ENCODE measurements at regions not wholly inside any gene's neighbourhood (a gene's known extent, or its start where the extent isn't known, plus 50 kb on each side); places are given as distances from the start of the nearest gene placed in this dataset.

DNA sequence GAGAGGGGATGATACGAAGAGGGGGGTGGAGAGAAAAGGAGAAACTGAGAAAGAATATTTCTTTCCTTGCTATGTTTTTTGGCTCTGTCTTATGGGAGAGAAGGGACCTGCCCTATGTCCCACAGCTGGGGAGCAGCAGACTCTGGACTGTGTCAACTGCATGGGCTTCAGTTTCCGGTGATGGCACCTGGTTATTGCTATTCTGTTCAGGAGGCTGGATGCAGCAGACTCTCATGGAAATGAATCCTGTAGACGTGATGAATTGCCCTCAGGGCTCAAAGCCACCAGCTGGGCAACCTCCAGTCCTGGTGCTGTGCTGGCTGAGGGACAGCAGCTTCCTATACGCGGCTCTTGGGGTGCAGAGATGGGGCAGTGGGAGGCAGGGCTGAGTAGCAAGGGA, 121.2 kb downstream of the HAPSTR1 start:
- Histone ChIP-seq H3K27ac (ENCODE audit: low read depth, low read length) (no peak overlapping the region), H3K79me2 (ENCODE audit: insufficient read depth, low read length) (no peaks in the 10 kb centered on the region), H3F3A (ENCODE audit: insufficient read depth) (no peaks in the 10 kb centered on the region), H2AFZ (ENCODE audit: low read depth, low read length, severe bottlenecking) (no peak overlapping the region), H3K36me3 (ENCODE audit: low read length) (no peaks in the 10 kb centered on the region), H4K20me1 (ENCODE audit: low read depth, low read length) (no peaks in the 10 kb centered on the region), H3K4me3 (ENCODE audit: insufficient read depth, low read length, poor library complexity, severe bottlenecking) (no peak overlapping the region), H3K27me3 (ENCODE audit: low read length) (no peaks in the 10 kb centered on the region), H3K9me3 (ENCODE audit: insufficient read depth, low read length) (no peaks in the 10 kb centered on the region), H3K4me2 (ENCODE audit: low read depth, low read length, poor library complexity, severe bottlenecking) (no peak overlapping the region), H3K9ac (ENCODE audit: low read length) (no peak overlapping the region), H3K9me2 (replicated peaks; ENCODE audit: insufficient read depth, low read length) (no peaks in the 10 kb centered on the region)
- TF ChIP-seq EZH2phosphoT487 (conservative IDR thresholded peaks at IDR 0.05; ENCODE audit: low read length) = no peak
- TF ChIP-seq, protein P1, sequence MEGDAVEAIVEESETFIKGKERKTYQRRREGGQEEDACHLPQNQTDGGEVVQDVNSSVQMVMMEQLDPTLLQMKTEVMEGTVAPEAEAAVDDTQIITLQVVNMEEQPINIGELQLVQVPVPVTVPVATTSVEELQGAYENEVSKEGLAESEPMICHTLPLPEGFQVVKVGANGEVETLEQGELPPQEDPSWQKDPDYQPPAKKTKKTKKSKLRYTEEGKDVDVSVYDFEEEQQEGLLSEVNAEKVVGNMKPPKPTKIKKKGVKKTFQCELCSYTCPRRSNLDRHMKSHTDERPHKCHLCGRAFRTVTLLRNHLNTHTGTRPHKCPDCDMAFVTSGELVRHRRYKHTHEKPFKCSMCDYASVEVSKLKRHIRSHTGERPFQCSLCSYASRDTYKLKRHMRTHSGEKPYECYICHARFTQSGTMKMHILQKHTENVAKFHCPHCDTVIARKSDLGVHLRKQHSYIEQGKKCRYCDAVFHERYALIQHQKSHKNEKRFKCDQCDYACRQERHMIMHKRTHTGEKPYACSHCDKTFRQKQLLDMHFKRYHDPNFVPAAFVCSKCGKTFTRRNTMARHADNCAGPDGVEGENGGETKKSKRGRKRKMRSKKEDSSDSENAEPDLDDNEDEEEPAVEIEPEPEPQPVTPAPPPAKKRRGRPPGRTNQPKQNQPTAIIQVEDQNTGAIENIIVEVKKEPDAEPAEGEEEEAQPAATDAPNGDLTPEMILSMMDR (IDR thresholded peaks at IDR 0.05; ENCODE audit: insufficient read depth, low read length, poor library complexity, severe bottlenecking) = no peak

DNA sequence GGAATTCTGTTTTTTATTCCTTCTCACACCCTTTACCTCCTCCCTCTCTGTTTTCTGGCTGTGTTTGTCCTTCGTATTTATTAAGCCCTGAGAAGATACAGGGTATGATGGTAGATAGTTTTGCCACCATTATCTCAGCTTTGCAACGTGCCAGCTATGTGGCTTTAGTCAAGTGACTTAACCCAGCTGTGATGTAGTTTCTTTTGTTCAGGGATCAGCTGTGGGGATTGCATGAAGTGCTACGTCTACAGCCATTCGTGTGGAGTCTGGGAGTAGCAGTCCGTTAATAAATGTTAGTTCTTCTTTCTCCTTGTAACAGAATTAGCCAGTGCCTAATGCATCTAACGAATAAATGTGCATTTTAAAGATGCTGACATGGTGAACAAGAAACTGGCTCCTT, 128.4 kb downstream of the HAPSTR1 start:
- Histone ChIP-seq H3K36me3 (ENCODE audit: low read length) (no peaks in the 10 kb centered on the region), H3K9me3 (ENCODE audit: insufficient read depth, low read length) (no peaks in the 10 kb centered on the region), H3K9me2 (replicated peaks; ENCODE audit: insufficient read depth, low read length) (no peaks in the 10 kb centered on the region), H3K9ac (ENCODE audit: low read length) (no peak overlapping the region), H3K4me2 (ENCODE audit: low read depth, low read length, poor library complexity, severe bottlenecking) (no peak overlapping the region), H3K4me3 (ENCODE audit: insufficient read depth, low read length, poor library complexity, severe bottlenecking) (no peak overlapping the region), H3K27me3 (ENCODE audit: low read length) (no peaks in the 10 kb centered on the region), H3K27ac (ENCODE audit: low read depth, low read length) (no peak overlapping the region), H4K20me1 (ENCODE audit: low read depth, low read length) (no peaks in the 10 kb centered on the region), H2AFZ (ENCODE audit: low read depth, low read length, severe bottlenecking) (no peak overlapping the region), H3F3A (ENCODE audit: insufficient read depth) (no peaks in the 10 kb centered on the region), H3K79me2 (ENCODE audit: insufficient read depth, low read length) (no peaks in the 10 kb centered on the region)
- TF ChIP-seq, protein P1 (IDR thresholded peaks at IDR 0.05; ENCODE audit: insufficient read depth, low read length, poor library complexity, severe bottlenecking) = no peak
- no peak for TF ChIP-seq EZH2phosphoT487 (conservative IDR thresholded peaks at IDR 0.05; ENCODE audit: low read length)

DNA sequence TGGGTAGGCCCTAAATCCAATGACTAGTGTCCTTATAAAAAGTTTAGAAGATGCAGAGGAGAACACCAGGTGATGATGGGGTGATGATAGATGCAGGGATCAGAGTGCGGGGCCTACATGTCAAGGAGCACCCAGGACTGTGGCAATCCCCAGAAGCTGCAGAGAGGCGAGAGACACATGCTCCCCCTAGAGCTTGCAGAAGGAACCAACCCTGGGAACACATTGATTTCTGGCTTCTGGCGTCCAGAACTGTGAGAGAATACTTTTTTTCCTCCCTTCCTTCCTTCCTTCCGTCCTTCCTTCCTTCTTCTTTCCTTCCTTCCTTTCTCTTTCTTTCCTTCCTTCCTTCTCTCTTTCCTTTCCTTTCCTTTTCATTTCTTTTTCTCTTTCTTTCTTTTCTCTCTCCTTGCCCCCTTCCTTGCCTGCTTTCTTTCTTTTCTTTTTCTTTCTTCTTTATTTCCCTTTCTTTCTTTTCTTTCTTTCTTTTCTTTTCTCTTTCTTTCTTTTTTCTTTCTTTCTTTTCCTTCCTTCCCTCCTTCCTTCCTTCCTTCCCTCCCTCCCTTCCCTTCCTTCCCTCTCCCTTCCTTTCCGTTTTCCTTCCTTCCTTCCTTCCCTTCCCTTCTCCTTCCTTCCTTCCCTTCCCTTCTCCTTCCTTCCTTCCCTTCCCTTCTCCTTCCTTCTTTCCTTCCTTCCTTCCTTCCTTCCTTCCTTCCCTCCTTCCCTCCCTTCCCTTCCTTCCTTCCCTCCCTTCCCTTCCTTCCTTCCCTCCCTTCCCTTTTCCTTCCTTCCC, 134.3 kb downstream of the HAPSTR1 start:
- TF ChIP-seq EZH2phosphoT487 (conservative IDR thresholded peaks at IDR 0.05; ENCODE audit: low read length) = no peak
- TF ChIP-seq, protein P1 (IDR thresholded peaks at IDR 0.05; ENCODE audit: insufficient read depth, low read length, poor library complexity, severe bottlenecking) = no peak
- no peak overlapping the region for H3K9ac ChIP-seq (ENCODE audit: low read length)
- no peaks in the 10 kb centered on the region for H3K9me3 ChIP-seq (ENCODE audit: insufficient read depth, low read length)
- no peak overlapping the region for H3K4me3 ChIP-seq (ENCODE audit: insufficient read depth, low read length, poor library complexity, severe bottlenecking)
- H3K4me2 ChIP-seq (ENCODE audit: low read depth, low read length, poor library complexity, severe bottlenecking) = no peak overlapping the region
- no peaks in the 10 kb centered on the region for H3K79me2 ChIP-seq (ENCODE audit: insufficient read depth, low read length)
- H4K20me1 ChIP-seq (ENCODE audit: low read depth, low read length) = no peaks in the 10 kb centered on the region
- H3K9me2 ChIP-seq (replicated peaks; ENCODE audit: insufficient read depth, low read length) = no peaks in the 10 kb centered on the region
- H3K27ac ChIP-seq (ENCODE audit: low read depth, low read length) = no peak overlapping the region
- no peaks in the 10 kb centered on the region for H3K27me3 ChIP-seq (ENCODE audit: low read length)
- no peaks in the 10 kb centered on the region for H3K36me3 ChIP-seq (ENCODE audit: low read length)
- no peak overlapping the region for H2AFZ ChIP-seq (ENCODE audit: low read depth, low read length, severe bottlenecking)
- H3F3A ChIP-seq (ENCODE audit: insufficient read depth) = no peaks in the 10 kb centered on the region
